GM19025 (cell line): ENCODE measurements at regions not wholly inside any gene's neighbourhood (a gene's known extent, or its start where the extent isn't known, plus 50 kb on each side); places are given as distances from the start of the nearest gene placed in this dataset.
A peak's percentile ranks its signal among the peaks of the same experiment; 100 is the strongest.

Experiments
- ATAC-seq: cut with Tn5 transposase; IDR thresholded peaks from one replicate; pipeline ENCODE4 v1.9.1; 2021; ENCODE audit warnings: mild to moderate bottlenecking, low read depth, moderate library complexity; ENCODE audit not compliant: unreplicated experiment

DNA sequence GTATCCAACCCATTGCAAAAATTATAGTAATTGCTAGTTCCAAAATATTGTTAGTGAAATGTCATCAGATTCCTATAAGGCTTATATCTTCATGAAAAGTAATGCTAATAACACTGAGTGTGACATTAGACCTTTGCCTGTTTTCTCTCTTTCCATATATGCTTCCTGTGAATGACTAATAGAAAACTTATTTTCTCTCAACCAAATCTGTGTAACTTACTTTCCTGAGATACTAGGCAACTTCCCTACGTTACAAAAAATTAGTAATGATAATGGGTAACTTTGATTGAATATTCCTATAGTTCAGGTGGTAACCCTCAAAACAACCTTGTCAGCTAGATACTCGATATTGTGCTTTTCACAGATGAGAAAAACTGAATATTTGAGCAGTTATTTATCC is 124.2 kb upstream of the HNRNPU start:
- no peak for ATAC-seq

DNA sequence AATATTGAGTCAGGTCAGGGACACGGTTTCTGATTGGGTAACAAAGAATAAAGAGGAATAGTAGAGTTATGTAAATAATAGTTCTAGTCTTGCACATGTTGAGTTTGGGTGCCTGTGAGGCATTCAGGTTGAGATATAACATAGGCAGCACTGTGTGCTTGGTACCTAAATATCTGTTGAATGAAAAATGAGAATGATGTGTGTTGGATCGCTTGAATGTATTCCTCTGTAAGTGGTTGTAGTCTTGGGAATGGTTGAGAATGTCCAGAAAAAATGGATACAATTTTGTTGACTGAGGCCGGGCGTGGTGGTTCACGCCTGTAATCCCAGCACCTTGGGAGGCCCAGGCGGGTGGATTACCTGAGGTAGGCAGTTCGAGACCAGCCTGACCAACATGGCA is 116.3 kb upstream of the HNRNPU start:
- no peak for ATAC-seq

DNA sequence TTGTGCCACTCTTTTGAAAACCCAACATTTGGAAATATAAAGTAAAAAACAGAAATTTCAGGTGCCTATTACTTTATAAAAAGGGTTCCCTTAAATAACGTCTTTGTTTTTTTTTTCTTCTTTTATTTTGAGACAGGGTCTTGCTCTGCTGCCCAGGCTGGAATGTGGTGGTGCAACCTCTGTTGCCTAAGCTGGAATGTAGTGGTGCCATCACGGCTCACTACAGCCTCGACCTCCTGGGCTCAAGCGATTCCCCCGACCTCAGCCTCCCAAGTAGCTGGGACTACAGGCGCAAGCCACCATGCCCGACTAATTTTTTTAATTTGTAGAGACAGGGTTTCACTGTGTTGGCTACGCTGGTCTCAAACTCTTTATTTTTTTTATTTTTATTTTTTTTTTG is 110.2 kb upstream of the HNRNPU start:
- no peak for ATAC-seq

DNA sequence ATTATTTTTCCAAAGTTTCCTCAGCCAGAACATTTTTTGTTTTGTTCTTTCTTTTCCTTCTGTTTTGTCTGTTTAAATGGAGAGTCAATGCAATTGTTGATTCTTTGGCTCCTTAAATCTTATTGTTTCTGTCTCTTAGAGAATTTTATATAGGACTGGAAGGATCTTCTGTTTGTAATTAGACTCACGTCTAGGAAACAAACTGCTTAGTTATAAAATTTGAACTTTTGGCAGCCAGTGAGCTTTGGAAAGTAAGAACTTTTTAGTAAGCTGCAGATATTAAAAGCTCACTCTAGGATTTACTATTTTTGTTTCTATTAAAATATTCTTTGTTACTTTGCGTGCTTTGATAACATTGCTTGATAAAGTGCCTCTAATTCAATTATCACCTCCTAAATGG is 109.8 kb upstream of the HNRNPU start:
- ATAC-seq, result no peak

DNA sequence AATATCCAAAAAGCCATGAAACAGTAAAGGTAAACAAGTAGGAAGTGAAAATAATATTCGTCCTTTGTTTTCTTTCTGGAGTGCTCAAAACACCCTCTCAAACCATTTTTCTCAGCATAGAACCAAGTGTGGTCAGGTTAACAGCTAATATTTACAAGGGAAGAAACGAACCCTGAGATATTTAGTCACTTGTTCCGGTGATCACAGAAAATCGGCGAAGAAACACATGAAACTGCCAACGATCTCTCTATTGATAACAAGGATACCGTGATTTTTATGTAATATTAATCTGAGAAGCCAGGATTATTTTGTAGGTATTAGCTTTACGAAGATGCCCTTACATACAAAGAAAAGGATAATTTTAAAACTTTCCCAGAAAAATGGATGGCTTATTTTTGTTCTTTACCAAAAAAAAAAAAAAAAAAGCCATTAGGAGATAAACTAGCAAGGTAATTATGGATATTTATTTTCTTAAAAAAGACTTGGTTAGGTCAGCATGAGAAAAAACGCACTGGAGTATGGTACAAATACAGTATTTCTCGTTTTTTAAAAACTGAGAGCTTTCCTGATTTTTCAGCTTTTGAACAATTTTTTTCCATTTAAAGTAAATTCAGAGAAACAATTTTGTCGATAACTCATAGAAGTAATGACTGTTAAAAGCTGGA is 107.3 kb upstream of the HNRNPU start:
- no peak for ATAC-seq

DNA sequence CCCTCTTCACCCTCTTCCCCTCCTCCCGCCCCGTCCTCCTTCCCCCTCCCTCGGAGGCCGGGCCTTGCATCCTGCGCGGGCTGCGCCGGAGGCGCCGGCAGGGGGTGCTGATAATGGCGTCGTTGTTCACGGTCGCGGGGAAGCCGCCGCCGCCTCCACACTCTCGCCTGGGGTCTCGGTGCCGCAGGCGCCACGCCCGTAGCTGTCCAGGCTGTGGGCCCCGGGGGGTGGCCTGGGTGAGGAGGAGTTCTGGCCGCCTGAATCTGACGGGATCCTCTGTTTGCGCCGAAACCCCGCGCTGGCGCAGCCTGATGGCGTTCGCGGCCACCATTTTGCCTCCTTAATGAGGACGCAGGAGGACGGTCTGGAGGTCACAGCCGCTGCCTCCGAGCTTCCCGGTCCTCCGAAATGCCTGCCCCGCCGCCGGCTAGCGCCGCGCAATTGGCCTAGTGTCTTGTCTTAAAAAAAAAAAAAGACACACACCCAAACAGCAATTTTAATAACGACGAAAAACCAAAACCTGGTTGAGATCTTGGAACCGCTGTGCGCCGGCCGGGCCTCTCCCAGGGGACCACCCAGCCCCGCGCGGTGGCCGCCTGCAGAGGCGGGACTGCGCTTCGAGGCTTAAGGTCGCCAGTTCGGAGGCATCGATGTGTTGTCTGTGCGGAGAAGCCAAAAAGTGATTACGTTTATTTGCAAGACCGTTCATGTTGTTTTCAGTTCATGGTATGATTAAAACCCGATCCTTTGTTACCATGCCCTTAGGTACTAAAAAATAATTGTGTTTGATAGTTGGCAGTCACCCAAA is 106.6 kb upstream of the HNRNPU start:
- peak; percentile 62 for ATAC-seq

DNA sequence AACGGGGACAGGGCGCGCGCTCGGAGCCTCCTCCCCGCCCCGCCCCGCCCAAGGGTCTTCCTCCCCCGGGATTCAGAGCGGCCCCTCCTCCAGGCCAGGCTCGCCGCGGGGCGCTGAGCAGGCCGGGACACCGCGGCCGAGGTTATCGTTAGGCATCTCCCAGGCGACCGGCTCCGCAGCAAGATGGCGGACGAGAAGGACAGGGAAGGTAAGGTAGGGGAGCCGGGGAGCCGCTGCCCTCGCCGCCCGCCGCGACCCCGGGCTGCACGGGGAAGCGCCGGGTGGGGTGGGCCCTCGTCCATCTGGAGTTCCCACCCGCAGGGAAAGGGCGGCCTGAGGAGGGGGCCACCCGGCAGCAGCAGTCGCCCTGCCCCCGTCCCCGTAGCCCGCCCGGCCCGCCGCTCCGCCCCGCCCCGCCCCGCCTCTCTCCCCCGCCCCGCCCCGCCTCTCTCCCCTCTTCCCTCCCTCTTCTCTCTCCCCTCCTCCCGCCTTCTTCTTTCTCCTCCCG is 105.9 kb upstream of the HNRNPU start:
- ATAC-seq, result peak; percentile 64

DNA sequence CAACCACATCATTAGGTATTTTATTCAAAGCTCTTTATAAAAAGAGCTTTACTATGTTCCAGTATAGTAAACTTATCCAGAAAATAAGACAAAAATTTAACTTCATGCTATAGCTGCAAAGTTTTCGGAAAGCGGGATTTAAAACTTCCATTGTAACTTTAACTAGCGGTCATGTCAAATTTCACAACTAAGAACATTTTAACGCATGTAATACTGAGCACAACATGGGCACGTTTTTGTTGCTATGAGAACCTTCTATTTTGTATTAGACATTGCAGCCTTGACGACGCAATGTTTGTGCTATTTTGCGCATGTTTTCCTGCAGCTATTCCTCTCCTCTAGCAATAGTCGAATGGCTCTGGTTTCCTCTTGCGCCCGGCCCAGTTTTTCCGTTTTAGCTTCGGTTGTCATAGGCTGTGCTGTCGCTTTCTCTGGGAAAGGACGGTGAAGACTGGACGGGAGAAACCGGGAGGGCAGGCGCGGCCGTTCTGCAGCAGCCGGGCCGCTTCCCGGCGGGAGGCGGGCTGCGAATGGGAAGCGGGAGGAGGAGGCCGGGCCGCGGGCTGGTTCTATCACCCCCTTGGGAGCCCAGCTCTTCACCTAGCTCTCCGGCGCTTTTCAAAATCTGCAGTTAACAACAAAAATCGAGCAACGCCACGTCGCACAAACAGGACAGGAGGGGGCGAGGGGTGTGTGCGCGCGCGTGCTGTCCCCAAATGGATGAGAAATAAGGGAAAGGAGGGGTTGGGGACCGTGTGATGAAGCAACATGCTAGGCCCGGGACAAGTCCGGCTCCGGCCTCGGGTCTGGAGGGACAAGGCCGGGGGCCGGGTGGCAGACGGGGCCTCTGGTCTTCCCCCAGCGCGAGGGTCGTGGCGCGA is 105.3 kb upstream of the HNRNPU start:
- ATAC-seq, result peak; percentile 15

DNA sequence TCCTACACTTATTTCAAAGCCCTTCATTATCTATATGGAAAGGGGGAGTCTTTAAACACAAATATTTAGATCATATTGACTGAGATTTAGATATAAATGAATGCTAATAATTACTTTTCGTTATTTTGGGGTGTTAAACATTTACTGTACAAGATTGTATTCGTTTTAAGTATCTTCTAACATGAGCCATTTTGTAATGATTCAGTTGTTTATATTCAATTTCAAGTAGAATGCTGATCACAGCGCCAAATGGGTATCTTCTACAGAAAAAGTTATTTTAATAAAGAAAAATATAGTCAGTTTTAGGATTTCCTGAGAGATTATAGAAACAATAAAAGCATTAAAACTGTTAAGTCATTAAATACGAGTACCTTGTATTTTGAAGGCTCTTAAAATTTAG is 104.5 kb upstream of the HNRNPU start:
- ATAC-seq, result no peak

DNA sequence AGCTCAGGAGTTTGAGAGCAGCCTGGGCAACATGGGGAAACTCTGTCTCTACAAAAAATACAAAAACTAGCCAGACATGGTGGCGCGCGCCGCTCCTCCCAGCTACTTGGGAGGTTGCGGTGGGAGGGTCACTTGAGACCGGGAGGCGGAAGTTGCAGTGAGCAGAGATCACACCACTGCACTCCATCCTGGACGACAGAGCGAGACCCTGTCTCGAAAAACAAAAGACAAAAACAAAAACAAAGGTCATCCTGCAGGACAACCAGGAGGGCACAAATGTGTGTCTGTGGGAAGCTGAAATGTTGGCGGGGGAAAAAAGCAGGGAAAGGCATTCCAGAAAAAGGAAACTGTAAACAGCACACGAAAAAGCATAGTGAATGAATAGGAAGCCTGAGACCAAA is 104.1 kb upstream of the HNRNPU start:
- ATAC-seq, result no peak

DNA sequence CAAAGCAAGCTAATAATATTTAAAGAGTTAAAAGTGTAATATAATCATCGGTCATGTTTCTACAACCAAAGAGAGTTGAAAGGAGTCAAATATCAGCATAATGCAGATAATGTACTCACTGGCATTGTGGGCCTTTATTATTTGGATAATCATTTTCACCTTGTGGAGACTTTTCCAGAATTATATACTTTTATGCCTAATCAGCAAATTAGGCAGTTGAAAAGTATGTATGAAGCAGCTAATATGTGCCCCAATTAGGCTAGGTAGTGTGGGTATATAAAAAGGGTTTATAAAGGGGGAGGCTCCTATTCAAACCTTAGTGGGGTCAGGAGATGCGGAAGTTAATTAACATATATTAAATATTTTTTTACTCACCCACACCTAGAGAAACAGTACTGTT is 102.8 kb upstream of the HNRNPU start:
- no peak for ATAC-seq

DNA sequence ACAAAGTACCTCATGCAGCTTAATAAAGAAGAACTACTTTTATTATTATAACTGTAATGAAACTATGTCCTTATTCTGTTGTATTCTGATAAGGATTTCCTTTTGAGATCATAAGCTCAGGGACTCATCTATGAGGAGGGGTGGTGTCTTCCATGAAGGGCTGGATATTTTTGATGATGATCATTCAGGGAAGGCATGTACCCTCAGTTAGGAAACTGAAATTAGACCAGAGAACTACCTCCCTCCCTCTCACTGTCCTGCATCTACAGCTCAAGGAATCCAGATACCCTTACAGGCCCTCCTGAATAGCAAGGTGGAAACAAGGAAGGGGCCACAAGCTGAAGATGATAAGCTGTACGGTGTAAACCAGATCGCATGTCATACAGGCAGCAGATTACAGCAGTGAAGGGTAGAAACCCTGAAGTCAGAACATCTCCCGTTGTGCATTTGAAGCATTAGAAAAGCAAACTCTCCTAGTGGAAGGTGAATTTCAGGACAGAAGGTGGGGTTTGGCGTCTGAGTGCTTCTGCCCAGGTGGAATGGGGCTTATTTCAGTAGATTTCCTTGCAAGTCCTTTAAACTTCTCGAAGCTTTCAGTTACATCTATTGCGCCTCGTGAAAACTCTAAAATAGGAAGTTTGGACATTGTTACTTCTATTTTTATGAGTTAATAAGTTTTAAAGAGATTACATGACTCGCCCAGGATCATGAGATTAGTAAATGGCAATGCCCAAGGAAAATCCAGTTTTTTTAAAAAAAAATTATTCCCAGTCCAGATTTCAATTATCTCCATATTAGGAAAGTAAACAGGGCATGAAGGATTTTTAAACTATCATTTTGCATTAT is 101.1 kb upstream of the HNRNPU start:
- ATAC-seq, result no peak

DNA sequence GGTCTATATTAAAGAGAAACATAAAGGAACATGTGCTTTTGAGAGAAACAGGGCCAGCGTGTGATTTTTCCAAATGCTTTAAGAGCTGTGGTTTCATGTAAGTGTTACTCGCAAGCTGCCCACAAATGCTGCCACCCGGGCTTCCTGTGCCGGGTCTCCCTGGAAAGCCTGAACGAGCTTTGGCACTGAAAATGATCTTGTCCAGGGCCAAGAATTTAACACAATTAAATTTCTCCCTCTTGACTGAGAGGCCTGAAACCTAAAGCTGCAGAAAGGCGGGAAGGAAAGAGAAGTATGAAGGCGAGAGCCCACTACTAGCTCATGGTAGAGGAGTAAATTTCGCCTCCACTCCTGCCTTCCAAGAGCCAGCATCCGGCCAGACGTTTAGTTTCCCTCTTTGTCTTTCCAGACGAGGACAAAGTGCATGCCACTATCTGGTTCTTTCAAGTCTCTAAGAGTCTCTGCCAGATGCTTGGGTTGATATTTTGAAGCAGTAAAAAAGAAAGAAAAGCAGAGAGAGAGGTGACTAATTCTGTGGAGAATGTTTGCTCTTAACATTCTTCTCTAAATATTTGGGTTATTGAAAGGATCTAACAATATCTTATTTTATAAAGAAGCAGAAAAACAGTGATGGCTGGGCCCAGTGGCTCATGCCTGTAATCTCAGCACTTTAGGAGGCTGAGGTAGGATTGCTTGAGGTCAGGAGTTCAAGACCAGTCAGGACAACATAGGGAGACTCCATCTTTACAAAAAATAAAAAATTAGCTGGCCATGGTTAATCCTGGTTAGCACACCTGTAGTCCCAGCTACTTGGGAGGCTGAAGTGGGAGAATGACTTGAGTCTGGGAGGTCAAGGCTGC is 100.0 kb upstream of the HNRNPU start:
- ATAC-seq, result no peak

DNA sequence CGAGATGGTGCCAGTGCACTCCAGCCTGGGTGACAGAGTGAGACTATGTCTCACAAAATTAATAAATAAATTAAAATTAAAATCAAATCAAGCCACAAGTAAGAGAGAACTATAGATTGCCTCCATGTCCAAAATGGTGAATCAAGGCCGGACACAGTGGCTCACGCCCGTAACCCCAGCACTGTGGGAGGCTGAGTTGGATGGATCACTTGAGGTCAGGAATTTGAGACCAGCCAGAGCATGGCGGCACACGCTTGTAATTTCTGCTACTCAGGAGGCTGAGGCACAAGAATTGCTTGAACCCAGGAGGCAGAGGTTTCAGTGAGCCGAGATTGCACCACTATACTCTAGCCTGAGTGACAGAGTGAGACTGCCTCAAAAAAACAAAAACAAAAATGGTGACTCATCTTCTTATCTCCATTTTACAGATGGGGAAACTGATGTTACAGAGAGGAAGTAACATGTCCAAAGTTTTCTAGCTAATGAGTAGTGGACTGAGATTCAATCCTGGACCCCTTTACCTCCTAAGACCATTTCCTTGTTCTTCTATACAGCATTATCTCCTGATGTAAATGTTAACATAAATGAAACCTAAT is 99.0 kb upstream of the HNRNPU start:
- no peak for ATAC-seq

DNA sequence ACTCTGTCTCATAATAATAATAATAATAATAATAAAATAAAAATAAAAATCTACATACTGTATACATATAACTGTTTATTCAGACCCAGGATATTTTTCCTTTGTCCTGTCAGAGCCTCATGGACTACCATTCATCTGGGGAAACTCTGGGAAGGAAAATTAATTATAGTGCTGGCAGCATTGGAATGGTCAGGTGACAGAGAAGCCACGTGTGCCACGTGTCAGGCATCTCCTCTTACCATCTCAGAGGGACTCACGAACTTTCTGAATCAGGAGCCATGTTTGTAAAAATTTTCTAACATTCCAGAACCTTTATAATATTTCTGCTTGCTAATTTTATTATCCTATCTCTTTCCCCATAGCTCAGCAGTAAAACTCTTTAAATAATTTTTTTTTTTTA is 97.8 kb upstream of the HNRNPU start:
- no peak for ATAC-seq

DNA sequence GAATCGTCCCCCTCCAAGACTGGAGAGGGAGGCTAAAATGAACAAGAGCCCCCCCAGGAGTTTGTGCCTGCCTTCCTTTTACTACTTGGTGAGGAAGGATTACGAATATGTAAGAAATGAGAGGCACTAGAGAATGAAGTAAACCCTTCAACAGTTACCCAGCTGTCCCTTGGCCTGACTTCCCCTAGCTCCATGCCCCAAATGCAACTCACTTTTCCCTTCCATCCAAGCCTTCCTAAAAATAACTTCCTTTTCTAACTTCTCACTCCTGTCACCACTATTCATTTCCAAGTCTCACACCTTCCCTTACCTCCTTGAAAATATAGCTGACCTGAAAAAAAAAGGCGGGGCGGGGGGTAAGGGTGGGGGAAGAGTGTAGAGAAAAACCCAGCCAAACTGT is 96.6 kb upstream of the HNRNPU start:
- no peak for ATAC-seq

DNA sequence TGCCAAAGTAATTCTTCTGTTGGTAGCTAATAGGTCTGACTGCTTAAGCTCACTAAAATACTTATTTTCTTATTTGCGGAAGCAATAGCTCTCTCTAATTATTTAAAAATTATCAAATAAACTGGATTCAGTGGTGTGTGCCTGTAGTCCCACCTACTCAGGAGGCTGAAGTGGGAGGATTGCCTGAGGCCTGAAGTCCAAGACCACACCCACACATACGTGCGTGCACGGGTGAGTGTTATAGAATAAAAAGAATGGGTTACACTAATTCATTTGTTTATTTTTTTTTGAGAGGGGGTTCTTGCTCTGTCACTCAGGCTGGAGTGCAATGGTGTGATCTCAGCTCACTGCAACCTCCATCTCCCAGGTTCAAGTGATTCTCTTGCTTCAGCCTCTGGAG is 94.2 kb upstream of the HNRNPU start:
- ATAC-seq, result no peak

DNA sequence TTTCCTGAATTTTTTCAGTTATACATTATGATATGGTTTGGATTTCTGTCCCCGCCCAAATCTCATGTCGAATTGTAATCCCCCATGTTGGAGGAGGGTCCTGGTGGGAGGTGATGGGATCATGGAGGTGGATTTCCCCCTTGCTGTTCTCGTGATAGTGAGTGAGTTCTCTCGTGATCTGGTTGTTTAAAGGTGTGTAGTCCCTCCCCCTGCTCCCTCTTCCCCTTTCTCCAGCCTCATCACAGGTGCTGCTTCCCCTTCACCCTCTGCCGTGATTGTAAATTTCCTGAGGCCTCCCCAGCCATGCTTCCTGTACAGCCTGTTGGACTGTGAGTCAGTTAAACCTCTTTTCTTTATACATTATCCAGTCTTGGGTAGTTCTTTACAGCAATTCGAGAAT is 93.2 kb upstream of the HNRNPU start:
- ATAC-seq, result no peak

DNA sequence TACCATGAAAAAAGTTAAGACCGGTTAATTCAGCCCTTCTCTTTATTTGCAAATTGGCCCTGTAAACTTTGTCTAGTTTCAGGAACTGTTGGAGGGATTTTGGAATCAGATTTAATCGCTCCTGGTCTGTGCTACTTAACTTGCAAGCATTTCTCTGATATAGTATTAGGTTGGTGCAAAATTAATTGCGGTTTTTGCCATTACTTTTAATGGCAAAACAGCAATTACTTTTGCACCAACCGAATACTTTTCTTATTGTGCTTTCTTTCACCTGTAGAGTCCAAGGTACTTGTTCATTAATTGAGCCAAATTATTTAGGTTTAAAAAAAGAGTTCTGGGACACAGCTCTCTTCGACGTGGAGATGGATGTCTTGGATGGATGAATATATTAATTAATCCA is 92.8 kb upstream of the HNRNPU start:
- no peak for ATAC-seq
